ENCODE measurements at regions not wholly inside any gene's neighbourhood (a gene's known extent, or its start where the extent isn't known, plus 50 kb on each side); places are given as distances from the start of the nearest gene placed in this dataset.

DNA sequence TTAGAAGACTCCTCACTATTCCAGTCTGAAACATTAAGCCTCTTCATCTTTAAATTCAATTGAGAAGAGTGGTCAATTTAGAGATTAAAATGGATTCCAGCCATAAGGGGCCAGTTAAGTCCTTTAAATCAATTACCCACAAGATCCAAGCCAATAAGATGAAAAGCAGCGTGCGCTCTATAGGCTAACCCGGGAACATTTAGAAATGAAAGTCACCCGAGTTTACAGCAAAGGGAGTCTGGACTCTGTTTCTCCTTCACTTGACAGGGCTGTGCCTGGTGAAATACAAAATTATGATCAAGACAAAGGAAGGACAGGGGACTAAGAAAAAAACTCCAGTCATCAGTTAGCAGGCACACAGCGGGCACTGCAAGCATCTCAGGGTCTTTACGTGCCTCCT lies 393.7 kb downstream of the QKI start:
- CTCF ChIA-PET (ENCODE audit: low intra/inter-chr PET ratio, low total read pairs): no interaction called here
- no peak for ATAC-seq
- H3K36me3 ChIP-seq (replicated peaks in 1 of 2; ENCODE audit: control insufficient read depth in 1 of 2, insufficient read depth in 2 of 2, low read length in 2 of 2): no peaks in the 10 kb centered on the region
- WGBS (ENCODE audit: low lambda C conversion rate): 58% methylated on average over 6 of the region's 6 CpGs
- no peak overlapping the region for H2AFZ ChIP-seq (ENCODE audit: low read length)
- H3K27me3 ChIP-seq (ENCODE audit: control insufficient read depth in 1 of 2, insufficient read depth in 2 of 2, low read length in 2 of 2): 0 out of 5 replicates have a peak, but pooled peaks cover 0 to 3% of the 10 kb centered on the region in 2 experiments
- POLR2A ChIA-PET: no interaction called here
- intact Hi-C loops (cut with micrococcal nuclease; ENCODE audit: unreplicated experiment) (no loop called here), in situ Hi-C loops (cut with HindIII; ENCODE audit: extremely low pct_ligation_motif_present, low pct_unique_long_range_greater_than_20kb) (no loop called here)
- no TSS peak for BruUV-seq (replicated peaks)
- H3K27ac ChIP-seq (ENCODE audit: extremely low read length, insufficient read depth, low read length): no peak overlapping the region
- H3K79me2 ChIP-seq (ENCODE audit: insufficient read depth, low read length): no peaks in the 10 kb centered on the region
- H3K9ac ChIP-seq (ENCODE audit: insufficient read depth, low read depth, low read length): no peak overlapping the region
- H3K4me2 ChIP-seq (ENCODE audit: low read depth, low read length): no peak overlapping the region
- no peaks in the 10 kb centered on the region for H3K4me1 ChIP-seq (ENCODE audit: insufficient read depth, low read length)
- FAIRE-seq: no peak
- TF ChIP-seq HOXA5 (CRISPR knock-in tag; IDR thresholded peaks at IDR 0.05) (no peak), ZNF570 (CRISPR knock-in tag; IDR thresholded peaks at IDR 0.05; ENCODE audit: borderline replicate concordance) (no peak)
- no peak overlapping the region for H3K4me3 ChIP-seq (replicated peaks in 1 of 3; ENCODE audit: insufficient read depth in 1 of 3, low read depth in 2 of 3, low read length in 3 of 3)
- H3K9me3 ChIP-seq (ENCODE audit: low read length): no peaks in the 10 kb centered on the region
- no peak for DNase-seq (ENCODE audit: low spot score)
- no peaks in the 10 kb centered on the region for H4K20me1 ChIP-seq (ENCODE audit: insufficient read depth, low read length)

DNA sequence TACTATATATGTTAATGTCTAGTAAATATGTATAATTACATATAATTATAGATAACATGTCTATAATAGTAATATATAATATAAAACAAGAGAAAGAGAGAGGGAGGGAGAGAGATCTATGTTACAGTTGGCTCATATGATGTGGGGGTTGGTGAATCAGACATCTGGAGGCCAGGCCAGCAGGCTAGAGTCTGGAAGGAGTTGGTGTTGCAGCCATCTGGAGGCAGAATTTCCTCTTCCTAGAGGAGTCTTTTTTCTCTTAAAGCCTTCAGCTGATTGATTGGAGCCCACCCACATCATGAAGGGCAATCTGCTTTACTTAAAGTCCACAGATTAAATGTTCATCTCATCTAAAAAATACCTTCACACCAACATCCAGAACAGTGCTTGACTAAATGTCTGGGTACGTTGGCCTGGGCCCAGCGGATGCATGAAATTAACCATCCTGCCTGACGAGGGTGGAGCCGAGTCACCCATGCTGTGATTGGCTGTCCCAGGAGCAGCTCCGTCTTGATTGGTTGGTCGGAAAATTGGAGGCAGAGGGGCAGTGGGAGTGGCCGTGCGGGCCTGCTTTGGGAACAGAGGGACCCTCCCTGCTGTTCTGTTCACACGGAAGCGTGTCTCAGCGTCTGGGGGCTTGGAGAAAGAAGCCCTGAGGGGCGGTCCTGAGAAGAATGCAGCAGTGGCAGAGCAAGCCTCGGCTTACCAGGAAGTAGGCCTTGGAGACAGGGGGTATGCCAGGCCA lies 392.4 kb downstream of the QKI start:
- intact Hi-C loops (cut with micrococcal nuclease; ENCODE audit: unreplicated experiment): no loop called here
- Histone ChIP-seq H3K79me2 (ENCODE audit: insufficient read depth, low read length) (no peaks in the 10 kb centered on the region), H3K9ac (ENCODE audit: insufficient read depth, low read depth, low read length) (no peak overlapping the region), H3K9me3 (ENCODE audit: low read length) (no peaks in the 10 kb centered on the region), H3K27me3 (ENCODE audit: control insufficient read depth in 1 of 2, insufficient read depth in 2 of 2, low read length in 2 of 2) (0 out of 5 replicates have a peak, but pooled peaks cover 0 to 3% of the 10 kb centered on the region in 2 experiments), H2AFZ (ENCODE audit: low read length) (no peak overlapping the region), H3K4me3 (replicated peaks in 1 of 3; ENCODE audit: insufficient read depth in 1 of 3, low read depth in 2 of 3, low read length in 3 of 3) (no peak overlapping the region), H3K27ac (ENCODE audit: extremely low read length, insufficient read depth, low read length) (no peak overlapping the region), H3K4me2 (ENCODE audit: low read depth, low read length) (no peak overlapping the region), H3K36me3 (replicated peaks in 1 of 2; ENCODE audit: control insufficient read depth in 1 of 2, insufficient read depth in 2 of 2, low read length in 2 of 2) (no peaks in the 10 kb centered on the region), H4K20me1 (ENCODE audit: insufficient read depth, low read length) (no peaks in the 10 kb centered on the region), H3K4me1 (ENCODE audit: insufficient read depth, low read length) (no peaks in the 10 kb centered on the region)
- ChIA-PET CTCF (ENCODE audit: low intra/inter-chr PET ratio, low total read pairs) (no interaction called here), POLR2A (no interaction called here)
- BruUV-seq (replicated peaks): no TSS peak
- DNase-seq (ENCODE audit: low spot score) (no peak), ATAC-seq (no peak), FAIRE-seq (no peak)
- WGBS (ENCODE audit: low lambda C conversion rate): 30% methylated on average over 13 of the region's 13 CpGs
- in situ Hi-C loops (cut with HindIII; ENCODE audit: extremely low pct_ligation_motif_present, low pct_unique_long_range_greater_than_20kb): no loop called here
- TF ChIP-seq, protein P1, sequence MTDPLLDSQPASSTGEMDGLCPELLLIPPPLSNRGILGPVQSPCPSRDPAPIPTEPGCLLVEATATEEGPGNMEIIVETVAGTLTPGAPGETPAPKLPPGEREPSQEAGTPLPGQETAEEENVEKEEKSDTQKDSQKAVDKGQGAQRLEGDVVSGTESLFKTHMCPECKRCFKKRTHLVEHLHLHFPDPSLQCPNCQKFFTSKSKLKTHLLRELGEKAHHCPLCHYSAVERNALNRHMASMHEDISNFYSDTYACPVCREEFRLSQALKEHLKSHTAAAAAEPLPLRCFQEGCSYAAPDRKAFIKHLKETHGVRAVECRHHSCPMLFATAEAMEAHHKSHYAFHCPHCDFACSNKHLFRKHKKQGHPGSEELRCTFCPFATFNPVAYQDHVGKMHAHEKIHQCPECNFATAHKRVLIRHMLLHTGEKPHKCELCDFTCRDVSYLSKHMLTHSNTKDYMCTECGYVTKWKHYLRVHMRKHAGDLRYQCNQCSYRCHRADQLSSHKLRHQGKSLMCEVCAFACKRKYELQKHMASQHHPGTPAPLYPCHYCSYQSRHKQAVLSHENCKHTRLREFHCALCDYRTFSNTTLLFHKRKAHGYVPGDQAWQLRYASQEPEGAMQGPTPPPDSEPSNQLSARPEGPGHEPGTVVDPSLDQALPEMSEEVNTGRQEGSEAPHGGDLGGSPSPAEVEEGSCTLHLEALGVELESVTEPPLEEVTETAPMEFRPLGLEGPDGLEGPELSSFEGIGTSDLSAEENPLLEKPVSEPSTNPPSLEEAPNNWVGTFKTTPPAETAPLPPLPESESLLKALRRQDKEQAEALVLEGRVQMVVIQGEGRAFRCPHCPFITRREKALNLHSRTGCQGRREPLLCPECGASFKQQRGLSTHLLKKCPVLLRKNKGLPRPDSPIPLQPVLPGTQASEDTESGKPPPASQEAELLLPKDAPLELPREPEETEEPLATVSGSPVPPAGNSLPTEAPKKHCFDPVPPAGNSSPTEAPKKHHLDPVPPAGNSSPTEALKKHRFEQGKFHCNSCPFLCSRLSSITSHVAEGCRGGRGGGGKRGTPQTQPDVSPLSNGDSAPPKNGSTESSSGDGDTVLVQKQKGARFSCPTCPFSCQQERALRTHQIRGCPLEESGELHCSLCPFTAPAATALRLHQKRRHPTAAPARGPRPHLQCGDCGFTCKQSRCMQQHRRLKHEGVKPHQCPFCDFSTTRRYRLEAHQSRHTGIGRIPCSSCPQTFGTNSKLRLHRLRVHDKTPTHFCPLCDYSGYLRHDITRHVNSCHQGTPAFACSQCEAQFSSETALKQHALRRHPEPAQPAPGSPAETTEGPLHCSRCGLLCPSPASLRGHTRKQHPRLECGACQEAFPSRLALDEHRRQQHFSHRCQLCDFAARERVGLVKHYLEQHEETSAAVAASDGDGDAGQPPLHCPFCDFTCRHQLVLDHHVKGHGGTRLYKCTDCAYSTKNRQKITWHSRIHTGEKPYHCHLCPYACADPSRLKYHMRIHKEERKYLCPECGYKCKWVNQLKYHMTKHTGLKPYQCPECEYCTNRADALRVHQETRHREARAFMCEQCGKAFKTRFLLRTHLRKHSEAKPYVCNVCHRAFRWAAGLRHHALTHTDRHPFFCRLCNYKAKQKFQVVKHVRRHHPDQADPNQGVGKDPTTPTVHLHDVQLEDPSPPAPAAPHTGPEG (CRISPR knock-in tag; IDR thresholded peaks at IDR 0.05): no peak
- TF ChIP-seq SMARCC2 (IDR thresholded peaks at IDR 0.05) (no peak), ZFP90 (CRISPR knock-in tag; IDR thresholded peaks at IDR 0.05; ENCODE audit: borderline replicate concordance) (no peak), ZFP37 (CRISPR knock-in tag; IDR thresholded peaks at IDR 0.05; ENCODE audit: borderline replicate concordance) (no peak), TCF7 (IDR thresholded peaks at IDR 0.05; ENCODE audit: low read depth) (no peak), KDM5B (CRISPR knock-in tag; IDR thresholded peaks at IDR 0.05; ENCODE audit: borderline replicate concordance) (no peak)
- TF ChIP-seq, protein P2, sequence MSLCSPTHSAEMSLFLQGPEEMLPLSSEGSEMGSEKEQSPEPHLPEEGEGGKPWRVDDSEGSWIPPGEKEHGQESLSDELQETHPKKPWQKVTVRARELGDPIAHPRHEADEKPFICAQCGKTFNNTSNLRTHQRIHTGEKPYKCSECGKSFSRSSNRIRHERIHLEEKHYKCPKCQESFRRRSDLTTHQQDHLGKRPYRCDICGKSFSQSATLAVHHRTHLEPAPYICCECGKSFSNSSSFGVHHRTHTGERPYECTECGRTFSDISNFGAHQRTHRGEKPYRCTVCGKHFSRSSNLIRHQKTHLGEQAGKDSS (CRISPR knock-in tag; IDR thresholded peaks at IDR 0.05; ENCODE audit: borderline replicate concordance, low read depth): no peak

Measured in HepG2 (cell line).